Heart left ventricle (tissue), 13 donors: ENCODE measurements at regions not wholly inside any gene's neighbourhood (a gene's known extent, or its start where the extent isn't known, plus 50 kb on each side); places are given as distances from the start of the nearest gene placed in this dataset.

Experiments used
- CTCF ChIP-seq, 12 donors: fragments of 200-600 bp; sonication (generic) in 4 of 12; IDR thresholded peaks; one replicate each; pipeline versions ENCODE4 v1.5.0 to v1.8.0; 2018 to 2022; ENCODE audit warnings: antibody characterized with exemption in 12 of 12, mild to moderate bottlenecking in 5 of 12
- POLR2A ChIP-seq, 2 donors: fragments of 450-650 bp; IDR thresholded peaks; one replicate each; pipeline ENCODE4 v1.6.1; 2017; ENCODE audit warnings: antibody characterized with exemption in 2 of 2, mild to moderate bottlenecking in 2 of 2, moderate library complexity in 2 of 2
- donor health status: ischemic (EF 13 %, LVEDD 7.1; RV severe dilation, severe dysfunction).
- donor health status: DM: no; HTN: yes; CAD: no.
- donor health status: DM: no; HTN: no; CAD: no.
- donor health status: ischemic (EF 25% LVEDD 6.9; RV normal size, moderate dysfunction).
- donor health status: ischemic (EF 25% LVEDD 5.7; RV mildly dilated, moderate dysfunction).
- donor health status: ischemic (EF 35%, LVEDD 5.7; RV mildly dilated, moderate dysfunction).
- donor health status: nonischemic (EF 11% LVEDD 7.7; RV severe dilation, severe dysfunction).
- donor health status: DM: yes; HTN: yes; CAD: no.
- donor health status: PGD.
- donor health status: ischemic (EF 29% LVEDD 5.4; RV normal size, mild dysfunction).
- donor health status: nonischemic (EF 23%, LVEDD 6.1; RV moderate dilation, normal function).

GRCh38 chr2:51413726-51414125 lies 381.8 kb upstream of the NRXN1 start:
- TF ChIP-seq POLR2A (IDR thresholded peaks at IDR 0.05) (no peak), CTCF (IDR thresholded peaks at IDR 0.05) (no peak)
